Mononuclear cell (primary cell): ENCODE measurements at regions not wholly inside any gene's neighbourhood (a gene's known extent, or its start where the extent isn't known, plus 50 kb on each side); places are given as distances from the start of the nearest gene placed in this dataset.

Experiments
- H3K27me3 ChIP-seq: 2 replicates; pipeline ENCODE4 v1.6.0; 2011; ENCODE audit warnings: low read length, control low read depth; ENCODE audit not compliant: insufficient read depth
- H3K4me1 ChIP-seq: 2 replicates; pipeline ENCODE4 v1.5.1; 2011; ENCODE audit warnings: mild to moderate bottlenecking, low read length, control low read depth; ENCODE audit not compliant: insufficient read depth
- H3K4me3 ChIP-seq: 2 replicates; pipeline ENCODE4 v1.5.1; 2011; ENCODE audit warnings: mild to moderate bottlenecking, low read length, moderate library complexity
- H3K9me3 ChIP-seq: 2 replicates; pipeline ENCODE4 v1.5.1; 2011; ENCODE audit warnings: low read depth, mild to moderate bottlenecking, control low read depth, low read length

- no peak overlapping the region for H3K4me3 ChIP-seq
- H3K4me1 ChIP-seq = no peaks in the 10 kb centered on the region
- no peaks in the 10 kb centered on the region for H3K9me3 ChIP-seq
- H3K27me3 ChIP-seq = no peaks in the 10 kb centered on the region
Measured at GRCh38 chr13:106010836-106011235, 524.6 kb downstream of the EFNB2 start.

- Histone ChIP-seq H3K9me3 (no peaks in the 10 kb centered on the region), H3K27me3 (no peaks in the 10 kb centered on the region)
Measured at GRCh38 chr13:106008540-106008939, 526.9 kb downstream of the EFNB2 start.

GRCh38 chr13:106007156-106007555, 528.3 kb downstream of the EFNB2 start:
- Histone ChIP-seq H3K9me3 (no peaks in the 10 kb centered on the region), H3K4me3 (no peak overlapping the region), H3K4me1 (no peaks in the 10 kb centered on the region), H3K27me3 (no peaks in the 10 kb centered on the region)

More at GRCh38 chr13:106008540-106008939, 526.9 kb downstream of the EFNB2 start:
- Histone ChIP-seq H3K4me1 (no peaks in the 10 kb centered on the region), H3K4me3 (no peak overlapping the region)

GRCh38 chr13:106003651-106004050, 531.8 kb downstream of the EFNB2 start:
- Histone ChIP-seq H3K4me3 (no peak overlapping the region), H3K9me3 (no peaks in the 10 kb centered on the region), H3K4me1 (no peaks in the 10 kb centered on the region), H3K27me3 (no peaks in the 10 kb centered on the region)

- no peaks in the 10 kb centered on the region for H3K9me3 ChIP-seq
- no peak overlapping the region for H3K4me3 ChIP-seq
- H3K4me1 ChIP-seq = no peaks in the 10 kb centered on the region
- no peaks in the 10 kb centered on the region for H3K27me3 ChIP-seq
Measured at GRCh38 chr13:106001443-106001842, 534.0 kb downstream of the EFNB2 start.

GRCh38 chr13:105997581-105998550, 537.6 kb downstream of the EFNB2 start:
- Histone ChIP-seq H3K4me1 (no peaks in the 10 kb centered on the region), H3K9me3 (no peaks in the 10 kb centered on the region), H3K27me3 (no peaks in the 10 kb centered on the region), H3K4me3 (no peak overlapping the region)

GRCh38 chr13:105996391-105997025, 539.0 kb downstream of the EFNB2 start:
- Histone ChIP-seq H3K4me3 (no peak overlapping the region), H3K27me3 (no peaks in the 10 kb centered on the region), H3K4me1 (no peaks in the 10 kb centered on the region), H3K9me3 (no peaks in the 10 kb centered on the region)

- no peaks in the 10 kb centered on the region for H3K27me3 ChIP-seq
- no peaks in the 10 kb centered on the region for H3K9me3 ChIP-seq
- H3K4me1 ChIP-seq = no peaks in the 10 kb centered on the region
- no peak overlapping the region for H3K4me3 ChIP-seq
Measured at GRCh38 chr13:105994340-105994739, 541.1 kb downstream of the EFNB2 start.

- Histone ChIP-seq H3K4me1 (no peaks in the 10 kb centered on the region), H3K27me3 (no peaks in the 10 kb centered on the region), H3K9me3 (no peaks in the 10 kb centered on the region), H3K4me3 (no peak overlapping the region)
Measured at GRCh38 chr13:105991622-105992277, 543.7 kb downstream of the EFNB2 start.

GRCh38 chr13:105991131-105991530, 544.3 kb downstream of the EFNB2 start:
- Histone ChIP-seq H3K4me3 (no peak overlapping the region), H3K9me3 (no peaks in the 10 kb centered on the region), H3K4me1 (no peaks in the 10 kb centered on the region)

GRCh38 chr13:105990256-105990958, 545.1 kb downstream of the EFNB2 start:
- no peaks in the 10 kb centered on the region for H3K4me1 ChIP-seq
- H3K27me3 ChIP-seq = no peaks in the 10 kb centered on the region
- H3K9me3 ChIP-seq = no peaks in the 10 kb centered on the region
- no peak overlapping the region for H3K4me3 ChIP-seq

More at GRCh38 chr13:105991131-105991530, 544.3 kb downstream of the EFNB2 start:
- no peaks in the 10 kb centered on the region for H3K27me3 ChIP-seq

- Histone ChIP-seq H3K4me1 (no peaks in the 10 kb centered on the region), H3K4me3 (no peak overlapping the region), H3K27me3 (no peaks in the 10 kb centered on the region), H3K9me3 (no peaks in the 10 kb centered on the region)
Measured at GRCh38 chr13:105984646-105985045, 550.8 kb downstream of the EFNB2 start.

- no peaks in the 10 kb centered on the region for H3K4me1 ChIP-seq
Measured at GRCh38 chr13:105984236-105984635, 551.2 kb downstream of the EFNB2 start.

GRCh38 chr13:105982219-105982930, 553.1 kb downstream of the EFNB2 start:
- Histone ChIP-seq H3K4me3 (no peak overlapping the region), H3K27me3 (no peaks in the 10 kb centered on the region), H3K9me3 (no peaks in the 10 kb centered on the region), H3K4me1 (no peaks in the 10 kb centered on the region)

More at GRCh38 chr13:105984236-105984635, 551.2 kb downstream of the EFNB2 start:
- Histone ChIP-seq H3K4me3 (no peak overlapping the region), H3K27me3 (no peaks in the 10 kb centered on the region), H3K9me3 (no peaks in the 10 kb centered on the region)
